ENCODE measurements at regions not wholly inside any gene's neighbourhood (a gene's known extent, or its start where the extent isn't known, plus 50 kb on each side); places are given as distances from the start of the nearest gene placed in this dataset.

DNA sequence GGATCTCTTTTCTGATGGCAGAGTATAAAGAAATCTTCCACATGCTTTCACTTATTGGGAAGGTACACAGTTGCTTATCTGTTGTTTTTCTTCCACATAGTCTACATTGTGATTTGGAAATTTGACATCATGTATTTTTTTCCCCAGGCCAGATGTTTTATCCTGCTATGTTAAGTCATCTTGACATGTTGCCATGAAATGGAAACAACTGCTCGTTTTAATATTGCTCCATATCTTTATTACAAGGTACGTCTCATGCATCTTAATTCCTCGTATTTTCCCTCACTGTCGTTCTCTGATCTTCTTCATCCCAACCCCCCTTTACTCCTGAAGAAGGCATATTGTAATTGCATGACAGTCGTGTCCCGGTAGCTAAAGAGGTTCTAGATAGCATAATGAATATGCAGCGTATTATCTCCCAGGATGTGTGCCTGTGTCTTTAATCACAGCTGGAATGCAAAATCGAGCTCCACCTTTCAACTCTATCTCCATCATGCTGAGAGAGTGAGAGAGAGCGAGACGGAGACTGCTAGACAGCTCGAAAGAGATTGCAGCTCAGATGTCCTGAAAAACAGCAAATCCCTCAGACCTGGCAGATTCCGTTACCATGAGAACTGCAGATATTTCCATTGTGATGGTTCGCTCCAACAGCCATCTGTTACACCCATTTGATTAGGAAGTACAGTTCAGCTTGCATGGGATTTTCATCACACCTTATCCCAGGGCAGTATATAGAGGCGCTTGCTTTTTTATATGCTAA, 281.7 kb downstream of the TMEM38B start:
- no peaks in the 10 kb centered on the region for H3K36me3 ChIP-seq (ENCODE audit: control insufficient read depth, insufficient read depth, low read length)
- intact Hi-C loops (cut with micrococcal nuclease; ENCODE audit: unreplicated experiment): no loop called here
- BruUV-seq (replicated peaks): no TSS peak
- H3K9me3 ChIP-seq: no peaks in the 10 kb centered on the region
- H3K36me3 Mint-ChIP-seq (ENCODE audit: insufficient read depth, unreplicated experiment): no peaks in the 10 kb centered on the region
- no peak for DNase-seq
- no peaks in the 10 kb centered on the region for H3K9me3 Mint-ChIP-seq (ENCODE audit: unreplicated experiment)
- TF ChIP-seq, protein P1, sequence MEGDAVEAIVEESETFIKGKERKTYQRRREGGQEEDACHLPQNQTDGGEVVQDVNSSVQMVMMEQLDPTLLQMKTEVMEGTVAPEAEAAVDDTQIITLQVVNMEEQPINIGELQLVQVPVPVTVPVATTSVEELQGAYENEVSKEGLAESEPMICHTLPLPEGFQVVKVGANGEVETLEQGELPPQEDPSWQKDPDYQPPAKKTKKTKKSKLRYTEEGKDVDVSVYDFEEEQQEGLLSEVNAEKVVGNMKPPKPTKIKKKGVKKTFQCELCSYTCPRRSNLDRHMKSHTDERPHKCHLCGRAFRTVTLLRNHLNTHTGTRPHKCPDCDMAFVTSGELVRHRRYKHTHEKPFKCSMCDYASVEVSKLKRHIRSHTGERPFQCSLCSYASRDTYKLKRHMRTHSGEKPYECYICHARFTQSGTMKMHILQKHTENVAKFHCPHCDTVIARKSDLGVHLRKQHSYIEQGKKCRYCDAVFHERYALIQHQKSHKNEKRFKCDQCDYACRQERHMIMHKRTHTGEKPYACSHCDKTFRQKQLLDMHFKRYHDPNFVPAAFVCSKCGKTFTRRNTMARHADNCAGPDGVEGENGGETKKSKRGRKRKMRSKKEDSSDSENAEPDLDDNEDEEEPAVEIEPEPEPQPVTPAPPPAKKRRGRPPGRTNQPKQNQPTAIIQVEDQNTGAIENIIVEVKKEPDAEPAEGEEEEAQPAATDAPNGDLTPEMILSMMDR (IDR thresholded peaks at IDR 0.05; ENCODE audit: insufficient read depth in 1 of 2, low read depth in 1 of 2, low read length in 1 of 2, severe bottlenecking in 1 of 2, unreplicated experiment in 1 of 2): no peak
- no peaks in the 10 kb centered on the region for H3K27me3 ChIP-seq (replicated peaks; ENCODE audit: control insufficient read depth, insufficient read depth, low read length)
- no peaks in the 10 kb centered on the region for H3K27me3 Mint-ChIP-seq (ENCODE audit: insufficient read depth, unreplicated experiment)
- H3K4me3 ChIP-seq (ENCODE audit: low read depth, low read length): no peak overlapping the region
- POLR2A ChIA-PET: no interaction called here
- H3K4me3 Mint-ChIP-seq (ENCODE audit: unreplicated experiment): no peak overlapping the region
- H3K27ac Mint-ChIP-seq (ENCODE audit: unreplicated experiment): no peak overlapping the region
- no peaks in the 10 kb centered on the region for H3K4me1 Mint-ChIP-seq (ENCODE audit: low read depth, unreplicated experiment)
- H3K4me1 ChIP-seq: no peaks in the 10 kb centered on the region
- CTCF ChIA-PET: no interaction called here

DNA sequence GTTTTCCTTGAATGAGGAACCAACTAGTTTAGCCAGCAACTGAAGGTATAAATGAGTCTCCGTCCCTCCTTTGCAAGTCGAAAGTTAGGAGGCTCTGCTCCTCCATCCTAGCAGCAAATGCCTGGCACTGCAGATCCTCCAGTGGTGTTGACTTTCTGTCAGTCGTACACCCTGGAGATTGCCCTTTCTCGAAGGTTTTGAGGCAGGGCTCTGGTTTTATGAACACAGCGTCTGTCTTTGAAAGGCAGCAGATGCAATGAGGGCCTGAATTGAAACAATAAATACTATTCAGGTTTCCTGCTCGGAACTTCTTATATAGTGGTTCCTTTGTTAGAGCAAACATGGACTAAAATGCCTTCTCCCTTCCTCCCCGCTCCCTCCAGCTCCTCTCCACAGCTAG, 284.0 kb downstream of the TMEM38B start:
- Mint-ChIP-seq H3K4me1 (ENCODE audit: low read depth, unreplicated experiment) (no peaks in the 10 kb centered on the region), H3K4me3 (ENCODE audit: unreplicated experiment) (no peak overlapping the region), H3K27ac (ENCODE audit: unreplicated experiment) (no peak overlapping the region), H3K27me3 (ENCODE audit: insufficient read depth, unreplicated experiment) (no peaks in the 10 kb centered on the region), H3K36me3 (ENCODE audit: insufficient read depth, unreplicated experiment) (no peaks in the 10 kb centered on the region), H3K9me3 (ENCODE audit: unreplicated experiment) (no peaks in the 10 kb centered on the region)
- TF ChIP-seq, protein P1 (IDR thresholded peaks at IDR 0.05; ENCODE audit: insufficient read depth in 1 of 2, low read depth in 1 of 2, low read length in 1 of 2, severe bottlenecking in 1 of 2, unreplicated experiment in 1 of 2): no peak
- no peak for DNase-seq
- BruUV-seq (replicated peaks): no TSS peak
- Histone ChIP-seq H3K4me1 (no peaks in the 10 kb centered on the region), H3K9me3 (0 out of 2 replicates have a peak, but pooled peaks cover 4% of the 10 kb centered on the region), H3K36me3 (ENCODE audit: control insufficient read depth, insufficient read depth, low read length) (no peaks in the 10 kb centered on the region), H3K27me3 (replicated peaks; ENCODE audit: control insufficient read depth, insufficient read depth, low read length) (no peaks in the 10 kb centered on the region), H3K4me3 (ENCODE audit: low read depth, low read length) (no peak overlapping the region)
- CTCF ChIA-PET: no interaction called here
- POLR2A ChIA-PET: no interaction called here
- intact Hi-C loops (cut with micrococcal nuclease; ENCODE audit: unreplicated experiment): no loop called here

GRCh38 chr9:105978826-105979225, 284.5 kb downstream of the TMEM38B start:
- no peaks in the 10 kb centered on the region for H3K36me3 Mint-ChIP-seq (ENCODE audit: insufficient read depth, unreplicated experiment)
- H3K27me3 Mint-ChIP-seq (ENCODE audit: insufficient read depth, unreplicated experiment): no peaks in the 10 kb centered on the region
- intact Hi-C loops (cut with micrococcal nuclease; ENCODE audit: unreplicated experiment): no loop called here
- no peaks in the 10 kb centered on the region for H3K4me1 Mint-ChIP-seq (ENCODE audit: low read depth, unreplicated experiment)
- Histone ChIP-seq H3K4me3 (ENCODE audit: low read depth, low read length) (no peak overlapping the region), H3K4me1 (no peaks in the 10 kb centered on the region), H3K27me3 (replicated peaks; ENCODE audit: control insufficient read depth, insufficient read depth, low read length) (no peaks in the 10 kb centered on the region), H3K9me3 (0 out of 2 replicates have a peak, but pooled peaks cover 4% of the 10 kb centered on the region), H3K36me3 (ENCODE audit: control insufficient read depth, insufficient read depth, low read length) (no peaks in the 10 kb centered on the region)
- H3K4me3 Mint-ChIP-seq (ENCODE audit: unreplicated experiment): no peak overlapping the region
- ChIA-PET POLR2A (no interaction called here), CTCF (no interaction called here)
- no peaks in the 10 kb centered on the region for H3K9me3 Mint-ChIP-seq (ENCODE audit: unreplicated experiment)
- TF ChIP-seq, protein P1 (IDR thresholded peaks at IDR 0.05; ENCODE audit: insufficient read depth in 1 of 2, low read depth in 1 of 2, low read length in 1 of 2, severe bottlenecking in 1 of 2, unreplicated experiment in 1 of 2): no peak
- H3K27ac Mint-ChIP-seq (ENCODE audit: unreplicated experiment): no peak overlapping the region
- DNase-seq: no peak
- no TSS peak for BruUV-seq (replicated peaks)
